HG03280 (cell line): ENCODE measurements at regions not wholly inside any gene's neighbourhood (a gene's known extent, or its start where the extent isn't known, plus 50 kb on each side); places are given as distances from the start of the nearest gene placed in this dataset.
"Not testable (repeated sequence)": the region's sequence is repeated elsewhere in the genome, so short reads cannot be mapped to it uniquely, and the experiment has no call there.

ENCODE experiments used
- ATAC-seq: cut with Tn5 transposase; IDR thresholded peaks from one replicate; pipeline ENCODE4 v1.9.1; 2021; ENCODE audit warnings: mild to moderate bottlenecking, moderate library complexity; ENCODE audit not compliant: unreplicated experiment

- ATAC-seq = no peak
These were observed 586.4 kb downstream of the ACTL7B start for GRCh38 chr9:108269371-108269770.

GRCh38 chr9:108265065-108265464 is 590.7 kb downstream of the ACTL7B start:
- ATAC-seq = no peak

- ATAC-seq = no peak
These were observed 591.7 kb downstream of the ACTL7B start for GRCh38 chr9:108264093-108264492.

GRCh38 chr9:108262836-108263235 is 593.0 kb downstream of the ACTL7B start:
- no peak for ATAC-seq

- no peak for ATAC-seq
These were observed 595.7 kb downstream of the ACTL7B start for GRCh38 chr9:108259917-108260675.

GRCh38 chr9:108258640-108259039 is 597.1 kb downstream of the ACTL7B start:
- no peak for ATAC-seq

- no peak for ATAC-seq
These were observed 598.4 kb downstream of the ACTL7B start for GRCh38 chr9:108257382-108257781.

- no peak for ATAC-seq
These were observed 601.5 kb downstream of the ACTL7B start for GRCh38 chr9:108254236-108254635.

- ATAC-seq = not testable (repeated sequence)
These were observed 608.4 kb downstream of the ACTL7B start for GRCh38 chr9:108247391-108247790.

GRCh38 chr9:108245901-108246300 is 609.9 kb downstream of the ACTL7B start:
- ATAC-seq = no peak

- no peak for ATAC-seq
These were observed 610.5 kb downstream of the ACTL7B start for GRCh38 chr9:108245331-108245730.

- ATAC-seq = no peak
These were observed 611.1 kb downstream of the ACTL7B start for GRCh38 chr9:108244686-108245085.

- ATAC-seq = no peak
These were observed 614.3 kb downstream of the ACTL7B start for GRCh38 chr9:108241384-108242073.

- no peak for ATAC-seq
These were observed 616.0 kb downstream of the ACTL7B start for GRCh38 chr9:108239696-108240321.

GRCh38 chr9:108235609-108236008 is 620.2 kb downstream of the ACTL7B start:
- no peak for ATAC-seq

- no peak for ATAC-seq
These were observed 621.0 kb downstream of the ACTL7B start for GRCh38 chr9:108234811-108235210.

GRCh38 chr9:108225149-108225800 is 630.5 kb downstream of the ACTL7B start:
- ATAC-seq = no peak

- ATAC-seq = no peak
These were observed 631.1 kb downstream of the ACTL7B start for GRCh38 chr9:108224716-108225115.

GRCh38 chr9:108219664-108220063 is 636.1 kb downstream of the ACTL7B start:
- no peak for ATAC-seq

- ATAC-seq = no peak
These were observed 638.1 kb downstream of the ACTL7B start for GRCh38 chr9:108217431-108218349.
